A549 (cell line): ENCODE measurements at regions not wholly inside any gene's neighbourhood (a gene's known extent, or its start where the extent isn't known, plus 50 kb on each side); places are given as distances from the start of the nearest gene placed in this dataset.

Experiments used
- CEBPB ChIP-seq, 2 experiments: fragments of >200 bp in 1 of 2; sonication (Bioruptor Twin) in 1 of 2; formaldehyde crosslinking in 1 of 2; IDR thresholded peaks; 2 replicates each; pipeline ENCODE4 v1.6.1; 2012 to 2016
- CTCF ChIP-seq: fragments of >200 bp; sonication (Bioruptor Twin); formaldehyde crosslinking; IDR thresholded peaks from 3 replicates; pipeline ENCODE4 v1.5.1; 2016
- JUN ChIP-seq, 2 experiments: fragments of >200 bp; sonication (Bioruptor Twin); formaldehyde crosslinking; IDR thresholded peaks; 2 replicates in 1 of 2; 3 replicates in 1 of 2; pipeline ENCODE4 v1.6.1; 2016 to 2017
- NR3C1 ChIP-seq: fragments of >200 bp; sonication (Bioruptor Twin); formaldehyde crosslinking; IDR thresholded peaks from 3 replicates; pipeline ENCODE4 v1.6.1; 2017
- SMC3 ChIP-seq: fragments of >200 bp; sonication (Bioruptor Twin); formaldehyde crosslinking; IDR thresholded peaks from 3 replicates; pipeline ENCODE4 v1.6.1; 2018; ENCODE audit warnings: inconsistent platforms

GRCh38 chr7:128591705-128592104, 80.4 kb upstream of the GARIN1A start:
- TF ChIP-seq CTCF (no peak), NR3C1 (no peak), JUN (IDR thresholded peaks at IDR 0.05) (no peak), SMC3 (no peak), CEBPB (IDR thresholded peaks at IDR 0.05) (no peak)
